ENCODE measurements at regions not wholly inside any gene's neighbourhood (a gene's known extent, or its start where the extent isn't known, plus 50 kb on each side); places are given as distances from the start of the nearest gene placed in this dataset.
"Not testable (repeated sequence)": the region's sequence is repeated elsewhere in the genome, so short reads cannot be mapped to it uniquely, and the experiment has no call there.

DNA sequence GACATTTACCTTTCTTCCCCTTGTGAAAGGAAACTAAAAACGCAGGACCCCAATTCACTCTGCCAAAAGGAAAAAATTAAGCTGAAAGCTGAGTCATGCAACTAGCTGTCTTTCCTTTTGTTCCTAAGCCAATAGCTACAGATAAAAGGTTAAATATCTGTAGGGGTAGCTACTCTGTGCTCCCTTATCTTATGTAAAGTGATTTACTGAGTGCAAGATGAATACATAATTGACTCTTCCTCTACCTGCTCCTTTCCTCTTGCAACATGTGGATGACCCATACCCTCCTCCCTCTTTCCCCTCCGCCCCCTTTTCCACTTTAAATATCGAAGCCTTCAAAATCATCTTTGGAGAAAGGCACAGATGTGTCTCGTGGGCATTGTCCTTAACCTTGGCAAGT is 68.0 kb upstream of the ZNF157 start:
- H2BK20ac ChIP-seq (ENCODE audit: low read depth, low read length, poor library complexity, severe bottlenecking): no peak overlapping the region
- no peaks in the 10 kb centered on the region for H3K27me3 ChIP-seq (ENCODE audit: insufficient read depth, low read length)
- no peak for TF ChIP-seq CTCF (conservative IDR thresholded peaks at IDR 0.05)
- H2BK120ac ChIP-seq (ENCODE audit: low read depth, low read length, poor library complexity, severe bottlenecking): no peak overlapping the region
- peak overlapping the region; percentile 2 to 35; a peak in 2 of 5 replicates for H3K4me3 Mint-ChIP-seq
- no peak overlapping the region for H2BK15ac ChIP-seq (ENCODE audit: low read depth, low read length)
- no peak overlapping the region for H3K18ac ChIP-seq (ENCODE audit: insufficient read length, low read depth, low read length)
- H3K36me3 Mint-ChIP-seq (ENCODE audit: insufficient read depth in 1 of 3, low read depth in 3 of 3): peaks cover 0 to 4% (median 0%) of the 10 kb centered on the region in 3 experiments; a peak in 1 of 7 replicates
- H3K23ac ChIP-seq (ENCODE audit: insufficient read length, low read depth, low read length): no peak overlapping the region
- H2BK5ac ChIP-seq (ENCODE audit: insufficient read length, low read length): no peak overlapping the region
- H3K27ac Mint-ChIP-seq: peak overlapping the region in 1 of 3 experiments; percentile 25; a peak in 3 of 7 replicates
- H3K4me1 ChIP-seq (ENCODE audit: insufficient read depth, low read length): no peaks in the 10 kb centered on the region; the same call in 1 of the 2 replicates
- no peak for DNase-seq
- H4K20me1 ChIP-seq (ENCODE audit: control insufficient read depth, insufficient read depth, insufficient read length): no peaks in the 10 kb centered on the region
- no peak overlapping the region for H2AFZ ChIP-seq (ENCODE audit: low read length)
- H2AK5ac ChIP-seq (ENCODE audit: insufficient read length, low read length): no peak overlapping the region
- H4K8ac ChIP-seq (replicated peaks; ENCODE audit: insufficient read length, low read depth, low read length): no peak overlapping the region
- no peak overlapping the region for H3K56ac ChIP-seq (ENCODE audit: insufficient read length, low read depth, low read length)
- H3K9ac ChIP-seq (ENCODE audit: extremely low read depth, insufficient read length, low read length): no peak overlapping the region
- peaks cover 22 to 26% of the 10 kb centered on the region in 2 experiments for H3K4me1 Mint-ChIP-seq
- no peak overlapping the region for H4K91ac ChIP-seq (ENCODE audit: insufficient read length, low read depth, low read length)
- H3K79me1 ChIP-seq (ENCODE audit: insufficient read depth, low read depth, low read length, poor library complexity, severe bottlenecking): no peaks in the 10 kb centered on the region
- H3K4me2 ChIP-seq (ENCODE audit: insufficient read depth, insufficient read length, low read length): no peak overlapping the region
- H4K5ac ChIP-seq (ENCODE audit: insufficient read length, low read depth, low read length): no peak overlapping the region
- WGBS (ENCODE audit: extremely low coverage, insufficient read length, low lambda C conversion rate): no CpG with 5 or more reads among the region's 4 CpGs
- H3K27ac ChIP-seq (ENCODE audit: insufficient read length, low read depth, low read length): no peak overlapping the region
- H3K79me2 ChIP-seq (ENCODE audit: insufficient read depth, low read length): no peaks in the 10 kb centered on the region
- H3K23me2 ChIP-seq (ENCODE audit: insufficient read length, low read depth, low read length, poor library complexity, severe bottlenecking): no peaks in the 10 kb centered on the region
- no peak overlapping the region for H3K14ac ChIP-seq (ENCODE audit: insufficient read depth, low read length)
- H3T11ph ChIP-seq (ENCODE audit: low read length): no peak overlapping the region
- H3K4ac ChIP-seq (ENCODE audit: low read depth, low read length): no peak overlapping the region
- no peak overlapping the region for H2BK12ac ChIP-seq (ENCODE audit: insufficient read length, low read depth, low read length)
- no peaks in the 10 kb centered on the region for H3K9me3 ChIP-seq (ENCODE audit: control insufficient read depth, low read depth, low read length)
- H3K9me3 Mint-ChIP-seq: peaks cover 45 to 59% of the 10 kb centered on the region in 2 experiments
- no peaks in the 10 kb centered on the region for H3K27me3 Mint-ChIP-seq (ENCODE audit: low read depth)

DNA sequence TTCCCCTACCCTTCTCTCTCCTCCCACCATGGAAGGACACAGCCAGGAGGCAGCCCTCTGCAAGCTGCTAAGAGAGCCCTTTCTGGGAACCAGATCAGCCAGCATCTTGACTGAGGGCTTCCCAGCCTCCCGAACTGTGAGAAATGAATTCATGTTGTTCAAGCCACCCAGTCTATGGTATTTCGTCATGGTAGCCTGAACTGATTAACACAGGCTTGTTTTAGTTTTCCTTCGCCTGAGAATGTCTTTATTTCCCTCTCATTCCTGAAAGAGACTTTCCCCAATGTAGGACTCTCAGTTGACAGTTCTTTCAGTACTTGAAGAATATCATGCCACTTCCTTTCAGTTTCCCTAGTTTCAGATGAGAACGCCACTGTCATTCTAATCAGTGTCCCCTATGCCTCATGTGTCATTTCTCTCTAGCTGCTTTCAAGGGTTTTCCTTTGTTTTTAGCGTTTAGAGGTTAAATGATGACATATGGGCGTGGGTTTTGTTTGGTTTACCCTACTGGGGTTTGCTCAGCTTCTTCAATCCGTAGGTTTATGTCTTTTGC is 63.8 kb upstream of the ZNF157 start:
- not testable (repeated sequence) for H3K27me3 Mint-ChIP-seq (ENCODE audit: low read depth); H3K18ac ChIP-seq (ENCODE audit: insufficient read length, low read depth, low read length); H3K9ac ChIP-seq (ENCODE audit: extremely low read depth, insufficient read length, low read length); H3K27ac Mint-ChIP-seq; H3T11ph ChIP-seq (ENCODE audit: low read length); H2BK120ac ChIP-seq (ENCODE audit: low read depth, low read length, poor library complexity, severe bottlenecking); H3K4me2 ChIP-seq (ENCODE audit: insufficient read depth, insufficient read length, low read length); H2AFZ ChIP-seq (ENCODE audit: low read length); H4K8ac ChIP-seq (replicated peaks; ENCODE audit: insufficient read length, low read depth, low read length); H3K4me1 ChIP-seq (ENCODE audit: insufficient read depth, low read length); H4K5ac ChIP-seq (ENCODE audit: insufficient read length, low read depth, low read length); DNase-seq; H3K14ac ChIP-seq (ENCODE audit: insufficient read depth, low read length); H3K79me1 ChIP-seq (ENCODE audit: insufficient read depth, low read depth, low read length, poor library complexity, severe bottlenecking); H2BK5ac ChIP-seq (ENCODE audit: insufficient read length, low read length); H3K9me3 ChIP-seq (ENCODE audit: control insufficient read depth, low read depth, low read length); H3K36me3 Mint-ChIP-seq (ENCODE audit: insufficient read depth in 1 of 3, low read depth in 3 of 3); H3K23me2 ChIP-seq (ENCODE audit: insufficient read length, low read depth, low read length, poor library complexity, severe bottlenecking); H2AK5ac ChIP-seq (ENCODE audit: insufficient read length, low read length); H4K91ac ChIP-seq (ENCODE audit: insufficient read length, low read depth, low read length); H3K23ac ChIP-seq (ENCODE audit: insufficient read length, low read depth, low read length); H3K27me3 ChIP-seq (ENCODE audit: insufficient read depth, low read length); H2BK20ac ChIP-seq (ENCODE audit: low read depth, low read length, poor library complexity, severe bottlenecking); H2BK12ac ChIP-seq (ENCODE audit: insufficient read length, low read depth, low read length); H3K27ac ChIP-seq (ENCODE audit: insufficient read length, low read depth, low read length); H3K4me3 Mint-ChIP-seq; H2BK15ac ChIP-seq (ENCODE audit: low read depth, low read length); H4K20me1 ChIP-seq (ENCODE audit: control insufficient read depth, insufficient read depth, insufficient read length); H3K79me2 ChIP-seq (ENCODE audit: insufficient read depth, low read length); H3K56ac ChIP-seq (ENCODE audit: insufficient read length, low read depth, low read length); H3K4ac ChIP-seq (ENCODE audit: low read depth, low read length)
- Mint-ChIP-seq H3K4me1 (peaks cover 20 to 22% of the 10 kb centered on the region in 2 experiments), H3K9me3 (peaks cover 54 to 61% of the 10 kb centered on the region in 2 experiments)
- no CpG with 5 or more reads among the region's 7 CpGs for WGBS (ENCODE audit: extremely low coverage, insufficient read length, low lambda C conversion rate)

All from H9 (cell line).